ENCODE measurements at regions not wholly inside any gene's neighbourhood (a gene's known extent, or its start where the extent isn't known, plus 50 kb on each side); places are given as distances from the start of the nearest gene placed in this dataset.

DNA sequence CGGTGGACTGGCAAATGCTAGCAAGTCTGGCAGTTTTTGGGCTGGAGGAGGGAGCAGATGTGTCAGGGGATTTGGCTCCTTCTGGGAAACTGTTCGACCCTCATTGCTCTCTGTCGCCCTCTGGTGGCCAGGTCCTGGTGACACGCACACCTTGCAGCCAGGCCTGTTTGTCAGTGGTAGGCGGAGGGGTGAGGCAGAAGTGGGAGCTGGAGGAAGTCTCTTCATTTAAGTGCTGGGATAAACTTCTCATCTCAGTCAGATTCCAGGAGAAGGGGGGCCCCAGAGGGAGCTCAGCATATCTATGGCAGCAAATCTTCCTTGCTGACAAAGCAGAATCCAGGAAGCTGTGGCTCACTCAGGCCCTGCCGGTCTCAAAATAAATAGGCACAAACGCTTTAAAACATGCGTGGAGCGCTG, 326.5 kb downstream of the ZSWIM6 start:
- H3K9me3 Mint-ChIP-seq (ENCODE audit: low read depth, unreplicated experiment): no peaks in the 10 kb centered on the region
- intact Hi-C loops (cut with micrococcal nuclease; ENCODE audit: unreplicated experiment): loop anchor here (1.0 to 5.0 kb wide), 5 partner anchors 276 to 603 kb away; partner anchors contain the start of genes SMIM15 and ZSWIM6
- peaks cover 51% of the 10 kb centered on the region for H3K27me3 Mint-ChIP-seq (ENCODE audit: unreplicated experiment)
- no peak overlapping the region for H3K27ac Mint-ChIP-seq (ENCODE audit: unreplicated experiment)
- TF ChIP-seq CTCF (IDR thresholded peaks at IDR 0.05; ENCODE audit: unreplicated experiment): peak; percentile 96
- CTCF ChIA-PET: interaction anchor here (0.9 to 1.0 kb wide), 2 partner anchors 15 to 110 kb away, joined by 3 to 4 read pairs; no protein-coding TSS in a partner anchor
- H3K4me1 Mint-ChIP-seq (ENCODE audit: low read depth, unreplicated experiment): no peaks in the 10 kb centered on the region
- peak; percentile 92 for DNase-seq
- BruUV-seq (replicated peaks): no TSS peak
- no peaks in the 10 kb centered on the region for H3K36me3 Mint-ChIP-seq (ENCODE audit: insufficient read depth, unreplicated experiment)
- H3K4me3 Mint-ChIP-seq (ENCODE audit: low read depth, unreplicated experiment): no peak overlapping the region

- no peak for TF ChIP-seq CTCF (IDR thresholded peaks at IDR 0.05; ENCODE audit: unreplicated experiment)
- H3K36me3 Mint-ChIP-seq (ENCODE audit: insufficient read depth, unreplicated experiment): no peaks in the 10 kb centered on the region
- CTCF ChIA-PET: interaction anchor here (0.9 to 1.0 kb wide), 3 partner anchors 14 to 109 kb away, joined by 3 to 4 read pairs (median 3); no protein-coding TSS in a partner anchor
- no peaks in the 10 kb centered on the region for H3K4me1 Mint-ChIP-seq (ENCODE audit: low read depth, unreplicated experiment)
- H3K4me3 Mint-ChIP-seq (ENCODE audit: low read depth, unreplicated experiment): no peak overlapping the region
- no peaks in the 10 kb centered on the region for H3K9me3 Mint-ChIP-seq (ENCODE audit: low read depth, unreplicated experiment)
- H3K27ac Mint-ChIP-seq (ENCODE audit: unreplicated experiment): no peak overlapping the region
- no peak for DNase-seq
- BruUV-seq (replicated peaks): no TSS peak
- peaks cover 51% of the 10 kb centered on the region for H3K27me3 Mint-ChIP-seq (ENCODE audit: unreplicated experiment)
- intact Hi-C loops (cut with micrococcal nuclease; ENCODE audit: unreplicated experiment): loop anchor here (5.0 kb wide), 3 partner anchors 297 to 497 kb away; partner anchors contain the start of genes SMIM15 and ZSWIM6
Measured at GRCh38 chr5:61659221-61659696, 327.2 kb downstream of the ZSWIM6 start.

GRCh38 chr5:61662670-61663069, 330.6 kb downstream of the ZSWIM6 start:
- intact Hi-C loops (cut with micrococcal nuclease; ENCODE audit: unreplicated experiment): no loop called here
- BruUV-seq (replicated peaks): no TSS peak
- H3K27ac Mint-ChIP-seq (ENCODE audit: unreplicated experiment): no peak overlapping the region
- no peak for DNase-seq
- no peak overlapping the region for H3K4me3 Mint-ChIP-seq (ENCODE audit: low read depth, unreplicated experiment)
- no peaks in the 10 kb centered on the region for H3K36me3 Mint-ChIP-seq (ENCODE audit: insufficient read depth, unreplicated experiment)
- H3K4me1 Mint-ChIP-seq (ENCODE audit: low read depth, unreplicated experiment): peaks cover 3% of the 10 kb centered on the region
- no peaks in the 10 kb centered on the region for H3K9me3 Mint-ChIP-seq (ENCODE audit: low read depth, unreplicated experiment)
- CTCF ChIA-PET: interaction anchor here (0.8 kb wide), 1 partner anchor 49 kb away, joined by 11 read pairs; no protein-coding TSS in a partner anchor
- H3K27me3 Mint-ChIP-seq (ENCODE audit: unreplicated experiment): peaks cover 40% of the 10 kb centered on the region
- no peak for TF ChIP-seq CTCF (IDR thresholded peaks at IDR 0.05; ENCODE audit: unreplicated experiment)

DNA sequence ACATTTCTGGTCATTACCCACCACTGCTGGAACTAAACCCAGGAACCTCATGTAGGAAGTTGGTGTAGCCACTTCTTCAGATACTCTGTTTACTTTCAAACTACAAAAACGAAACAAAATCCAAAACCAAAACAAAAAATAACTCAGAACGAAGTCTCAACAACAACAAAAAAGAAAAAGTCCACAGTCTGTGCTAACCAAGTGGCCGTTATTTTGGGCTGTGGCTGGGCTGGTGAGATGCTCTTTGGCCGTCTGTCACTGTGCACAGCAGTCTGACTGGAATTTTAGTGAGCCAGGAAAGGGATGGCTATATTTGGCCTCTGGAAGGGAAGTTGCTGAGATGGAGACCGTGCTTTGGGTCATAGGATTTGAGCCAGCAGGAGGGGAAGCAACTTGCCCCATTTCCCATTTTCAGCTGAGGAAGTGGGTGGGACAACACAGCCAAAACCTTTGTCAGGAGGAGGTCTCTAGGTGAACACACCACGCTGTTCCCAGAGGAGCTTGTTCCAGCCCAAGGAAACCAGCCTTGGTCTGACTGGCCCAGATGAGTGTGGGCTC, 334.1 kb downstream of the ZSWIM6 start:
- TF ChIP-seq CTCF (IDR thresholded peaks at IDR 0.05; ENCODE audit: unreplicated experiment): no peak
- Mint-ChIP-seq H3K27me3 (ENCODE audit: unreplicated experiment) (peaks cover 47% of the 10 kb centered on the region), H3K27ac (ENCODE audit: unreplicated experiment) (no peak overlapping the region), H3K9me3 (ENCODE audit: low read depth, unreplicated experiment) (peaks cover 4% of the 10 kb centered on the region), H3K4me3 (ENCODE audit: low read depth, unreplicated experiment) (no peak overlapping the region), H3K36me3 (ENCODE audit: insufficient read depth, unreplicated experiment) (no peaks in the 10 kb centered on the region), H3K4me1 (ENCODE audit: low read depth, unreplicated experiment) (peaks cover 8% of the 10 kb centered on the region)
- DNase-seq: no peak
- intact Hi-C loops (cut with micrococcal nuclease; ENCODE audit: unreplicated experiment): no loop called here
- no TSS peak for BruUV-seq (replicated peaks)
- CTCF ChIA-PET: no interaction called here
